ENCODE measurements at regions not wholly inside any gene's neighbourhood (a gene's known extent, or its start where the extent isn't known, plus 50 kb on each side); places are given as distances from the start of the nearest gene placed in this dataset.
"Not testable (repeated sequence)": the region's sequence is repeated elsewhere in the genome, so short reads cannot be mapped to it uniquely, and the experiment has no call there.

DNA sequence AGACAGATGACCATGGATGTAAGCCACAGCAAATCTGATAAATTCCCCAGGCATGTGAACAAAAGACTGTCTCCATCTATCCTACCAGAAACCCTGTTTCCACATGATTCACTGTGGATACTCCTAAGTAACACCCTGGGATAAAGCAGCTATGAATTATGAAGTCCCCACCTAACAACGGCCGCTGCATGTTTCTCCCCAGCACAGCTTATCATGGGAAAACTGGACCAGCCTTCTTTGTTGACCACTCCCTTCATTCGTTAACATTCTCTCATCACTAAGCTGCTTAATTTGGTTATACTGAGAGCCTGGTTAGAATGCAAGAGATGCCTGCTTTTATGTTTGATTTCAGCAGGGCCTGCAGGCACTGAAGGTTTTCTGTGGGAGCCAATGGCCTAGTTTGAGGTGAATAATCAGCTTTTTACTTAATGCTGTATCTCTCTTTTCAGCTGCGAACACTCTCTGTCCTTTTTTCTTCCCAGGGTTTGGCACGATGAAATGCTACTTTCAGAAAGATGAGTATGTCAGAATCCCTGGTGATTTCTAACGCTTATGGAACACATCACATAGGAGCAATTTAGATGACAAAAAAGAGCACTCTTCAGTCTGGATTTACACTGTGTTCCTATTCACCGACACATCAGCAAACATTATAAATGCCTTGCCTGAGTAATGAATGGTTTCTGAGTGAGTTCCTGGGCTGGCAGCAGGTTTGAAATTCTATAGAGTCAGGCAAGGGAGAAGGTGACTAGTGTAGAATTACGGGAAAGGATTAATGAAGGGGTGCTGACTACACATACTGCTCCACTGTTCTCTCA is 318.4 kb upstream of the ZNF608 start:
- no peak overlapping the region for H3K4me3 ChIP-seq (ENCODE audit: low read depth, low read length)
- POLR2A ChIA-PET: no interaction called here
- no peak for DNase-seq (ENCODE audit: low read depth, low spot score)
- TF ChIP-seq, protein P1, sequence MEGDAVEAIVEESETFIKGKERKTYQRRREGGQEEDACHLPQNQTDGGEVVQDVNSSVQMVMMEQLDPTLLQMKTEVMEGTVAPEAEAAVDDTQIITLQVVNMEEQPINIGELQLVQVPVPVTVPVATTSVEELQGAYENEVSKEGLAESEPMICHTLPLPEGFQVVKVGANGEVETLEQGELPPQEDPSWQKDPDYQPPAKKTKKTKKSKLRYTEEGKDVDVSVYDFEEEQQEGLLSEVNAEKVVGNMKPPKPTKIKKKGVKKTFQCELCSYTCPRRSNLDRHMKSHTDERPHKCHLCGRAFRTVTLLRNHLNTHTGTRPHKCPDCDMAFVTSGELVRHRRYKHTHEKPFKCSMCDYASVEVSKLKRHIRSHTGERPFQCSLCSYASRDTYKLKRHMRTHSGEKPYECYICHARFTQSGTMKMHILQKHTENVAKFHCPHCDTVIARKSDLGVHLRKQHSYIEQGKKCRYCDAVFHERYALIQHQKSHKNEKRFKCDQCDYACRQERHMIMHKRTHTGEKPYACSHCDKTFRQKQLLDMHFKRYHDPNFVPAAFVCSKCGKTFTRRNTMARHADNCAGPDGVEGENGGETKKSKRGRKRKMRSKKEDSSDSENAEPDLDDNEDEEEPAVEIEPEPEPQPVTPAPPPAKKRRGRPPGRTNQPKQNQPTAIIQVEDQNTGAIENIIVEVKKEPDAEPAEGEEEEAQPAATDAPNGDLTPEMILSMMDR (IDR thresholded peaks at IDR 0.05; ENCODE audit: insufficient read depth, low read length, missing control alignments): no peak
- CTCF ChIA-PET: interaction anchor here (1.2 kb wide), 1 partner anchor 436 kb away, joined by 3 read pairs; no protein-coding TSS in a partner anchor

DNA sequence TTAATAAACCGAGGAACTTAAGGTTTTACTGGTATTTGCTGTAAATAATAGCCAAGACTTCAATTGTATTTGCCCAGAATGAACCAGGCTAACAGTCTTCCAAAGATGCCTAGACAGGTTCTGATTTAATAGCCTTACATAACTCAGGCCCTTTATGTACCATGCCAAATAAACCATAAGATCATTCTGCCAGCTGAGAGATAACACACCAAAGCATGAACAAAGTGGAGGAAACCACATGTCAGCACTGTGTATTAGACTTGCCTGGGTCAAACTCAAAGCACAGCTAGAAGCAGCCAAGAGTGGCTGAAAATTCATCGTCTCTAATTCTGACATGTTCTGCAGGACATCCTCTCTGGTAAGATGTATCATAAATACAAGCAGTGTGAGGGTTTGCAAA is 319.3 kb upstream of the ZNF608 start:
- no peak overlapping the region for H3K4me3 ChIP-seq (ENCODE audit: low read depth, low read length)
- DNase-seq (ENCODE audit: low read depth, low spot score): no peak
- TF ChIP-seq, protein P1 (IDR thresholded peaks at IDR 0.05; ENCODE audit: insufficient read depth, low read length, missing control alignments): no peak
- POLR2A ChIA-PET: no interaction called here
- CTCF ChIA-PET: no interaction called here

DNA sequence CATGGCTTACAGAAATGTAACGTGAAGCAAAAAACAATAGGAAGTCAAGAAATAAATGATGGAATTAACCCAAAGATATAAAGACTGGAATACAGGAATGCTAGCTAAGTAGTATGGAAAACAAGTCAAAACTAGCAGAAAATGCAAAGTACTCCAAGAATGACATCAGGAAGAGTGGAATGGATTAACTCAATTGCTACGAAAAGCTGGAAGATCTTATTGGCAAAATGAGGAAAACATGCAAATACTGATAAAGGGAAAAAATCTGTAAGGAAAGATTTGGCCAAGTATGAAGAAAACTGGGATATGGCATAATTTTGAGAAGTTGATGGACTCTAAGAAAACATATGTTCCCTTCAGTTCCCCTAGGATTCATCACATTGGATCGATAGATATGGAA is 324.5 kb upstream of the ZNF608 start:
- H3K4me3 ChIP-seq (ENCODE audit: low read depth, low read length): no peak overlapping the region
- no peak for DNase-seq (ENCODE audit: low read depth, low spot score)
- TF ChIP-seq, protein P1 (IDR thresholded peaks at IDR 0.05; ENCODE audit: insufficient read depth, low read length, missing control alignments): no peak
- ChIA-PET CTCF (no interaction called here), POLR2A (no interaction called here)

DNA sequence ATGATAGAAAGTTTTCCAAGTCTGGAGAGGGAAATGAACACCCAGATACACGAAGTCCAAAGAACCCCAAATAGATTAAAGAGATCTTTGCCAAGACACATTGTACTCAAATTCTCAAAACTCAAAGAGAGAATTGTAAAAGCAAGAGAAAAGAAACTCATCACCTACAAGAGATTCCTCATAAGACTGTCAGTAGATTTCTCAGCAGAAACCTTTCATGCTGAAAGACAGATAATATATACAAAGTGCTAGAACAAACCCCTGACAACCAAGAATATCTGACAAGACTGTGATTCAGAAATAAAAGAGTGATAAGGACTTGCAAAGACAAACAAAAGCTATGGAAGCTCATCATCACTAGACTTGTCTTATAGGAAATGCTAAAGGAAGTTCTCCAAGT is 326.7 kb upstream of the ZNF608 start:
- ChIA-PET CTCF (no interaction called here), POLR2A (no interaction called here)
- TF ChIP-seq, protein P1 (IDR thresholded peaks at IDR 0.05; ENCODE audit: insufficient read depth, low read length, missing control alignments): no peak
- H3K4me3 ChIP-seq (ENCODE audit: low read depth, low read length): no peak overlapping the region
- DNase-seq (ENCODE audit: low read depth, low spot score): no peak

DNA sequence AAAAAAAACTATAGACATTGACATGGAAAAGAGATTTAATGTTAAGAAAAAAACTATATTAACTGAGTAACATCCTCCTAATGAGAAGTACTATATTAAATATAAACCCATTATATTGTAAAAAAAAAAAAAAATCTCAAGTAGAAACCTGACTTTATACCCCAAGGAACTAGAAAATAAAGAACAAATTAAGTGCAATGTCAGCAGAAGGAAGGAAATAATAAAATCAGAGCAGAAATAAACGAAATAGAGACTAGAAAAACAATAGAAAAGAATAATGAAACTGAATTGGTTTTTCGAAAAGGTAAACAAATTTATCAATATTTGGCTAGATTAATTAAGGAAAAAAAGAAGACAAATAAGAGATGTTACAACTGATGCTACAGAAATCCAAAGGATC is 329.1 kb upstream of the ZNF608 start:
- H3K4me3 ChIP-seq (ENCODE audit: low read depth, low read length): no peak overlapping the region
- POLR2A ChIA-PET: no interaction called here
- TF ChIP-seq, protein P1 (IDR thresholded peaks at IDR 0.05; ENCODE audit: insufficient read depth, low read length, missing control alignments): no peak
- no peak for DNase-seq (ENCODE audit: low read depth, low spot score)
- CTCF ChIA-PET: no interaction called here

DNA sequence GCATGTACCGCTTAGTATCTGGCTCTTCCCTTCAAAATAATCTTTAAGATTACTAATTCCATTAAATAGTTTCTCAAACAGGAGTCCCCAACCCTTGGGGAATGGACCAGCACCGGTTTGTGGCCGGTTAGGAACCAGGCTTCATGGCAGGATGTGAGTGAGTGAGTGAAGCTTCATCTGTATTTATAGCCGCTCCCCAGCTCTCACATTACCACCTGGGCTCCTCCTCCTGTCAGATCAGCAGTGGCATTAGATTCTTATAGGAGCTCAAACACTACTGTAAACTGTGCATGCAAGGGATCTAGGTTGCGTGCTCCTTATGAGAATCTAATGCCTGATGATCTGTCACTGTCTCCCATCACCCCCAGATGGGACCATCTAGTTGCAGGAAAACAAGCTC is 332.6 kb upstream of the ZNF608 start:
- CTCF ChIA-PET; DNase-seq (ENCODE audit: low read depth, low spot score); H3K4me3 ChIP-seq (ENCODE audit: low read depth, low read length); POLR2A ChIA-PET: not testable (repeated sequence)

DNA sequence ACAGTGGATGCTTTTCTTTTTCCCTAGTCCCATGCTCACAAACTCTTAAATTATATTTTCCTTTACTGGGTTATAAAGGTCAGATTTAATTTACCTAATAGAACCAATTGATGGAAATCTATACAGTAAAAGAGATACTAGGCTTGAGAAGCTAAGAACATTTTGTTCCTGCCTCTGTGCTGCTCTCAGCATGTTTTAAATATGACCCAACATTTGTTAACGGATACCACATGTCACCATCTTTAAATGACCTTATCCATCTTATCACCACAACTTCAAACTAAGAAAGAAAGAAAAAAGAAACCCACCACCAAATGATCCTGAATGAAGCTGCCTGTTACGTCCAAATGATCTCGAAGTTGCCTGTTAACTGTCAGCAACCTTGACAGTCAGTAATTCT is 334.7 kb upstream of the ZNF608 start:
- no peak for DNase-seq (ENCODE audit: low read depth, low spot score)
- H3K4me3 ChIP-seq (ENCODE audit: low read depth, low read length): no peak overlapping the region
- ChIA-PET POLR2A (no interaction called here), CTCF (no interaction called here)
- TF ChIP-seq, protein P1 (IDR thresholded peaks at IDR 0.05; ENCODE audit: insufficient read depth, low read length, missing control alignments): no peak
